ENCODE measurements at regions not wholly inside any gene's neighbourhood (a gene's known extent, or its start where the extent isn't known, plus 50 kb on each side); places are given as distances from the start of the nearest gene placed in this dataset.

GRCh38 chr1:81588149-81588548 is 212.6 kb upstream of the ADGRL2 start:
- TF ChIP-seq, protein P1, sequence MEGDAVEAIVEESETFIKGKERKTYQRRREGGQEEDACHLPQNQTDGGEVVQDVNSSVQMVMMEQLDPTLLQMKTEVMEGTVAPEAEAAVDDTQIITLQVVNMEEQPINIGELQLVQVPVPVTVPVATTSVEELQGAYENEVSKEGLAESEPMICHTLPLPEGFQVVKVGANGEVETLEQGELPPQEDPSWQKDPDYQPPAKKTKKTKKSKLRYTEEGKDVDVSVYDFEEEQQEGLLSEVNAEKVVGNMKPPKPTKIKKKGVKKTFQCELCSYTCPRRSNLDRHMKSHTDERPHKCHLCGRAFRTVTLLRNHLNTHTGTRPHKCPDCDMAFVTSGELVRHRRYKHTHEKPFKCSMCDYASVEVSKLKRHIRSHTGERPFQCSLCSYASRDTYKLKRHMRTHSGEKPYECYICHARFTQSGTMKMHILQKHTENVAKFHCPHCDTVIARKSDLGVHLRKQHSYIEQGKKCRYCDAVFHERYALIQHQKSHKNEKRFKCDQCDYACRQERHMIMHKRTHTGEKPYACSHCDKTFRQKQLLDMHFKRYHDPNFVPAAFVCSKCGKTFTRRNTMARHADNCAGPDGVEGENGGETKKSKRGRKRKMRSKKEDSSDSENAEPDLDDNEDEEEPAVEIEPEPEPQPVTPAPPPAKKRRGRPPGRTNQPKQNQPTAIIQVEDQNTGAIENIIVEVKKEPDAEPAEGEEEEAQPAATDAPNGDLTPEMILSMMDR (IDR thresholded peaks at IDR 0.05; ENCODE audit: low read length) = no peak
- TF ChIP-seq EZH2 (optimal IDR thresholded peaks at IDR 0.05; ENCODE audit: low read depth, low read length) = no peak

Data from MM.1S (cell line).